NT2/D1 (cell line): ENCODE measurements at regions not wholly inside any gene's neighbourhood (a gene's known extent, or its start where the extent isn't known, plus 50 kb on each side); places are given as distances from the start of the nearest gene placed in this dataset.

Experiments used
- DNase-seq: peaks from one replicate; pipeline ENCODE4 v3.0.0-alpha.2; 2011; ENCODE audit warnings: low read depth, low spot score
- H3K27me3 ChIP-seq: 2 replicates; pipeline ENCODE4 v1.6.0; 2011; ENCODE audit warnings: mild to moderate bottlenecking; ENCODE audit not compliant: insufficient read length, insufficient read depth
- H3K36me3 ChIP-seq: 2 replicates; pipeline ENCODE4 v1.6.1; 2011; ENCODE audit warnings: mild to moderate bottlenecking, low read length, mixed read lengths; ENCODE audit not compliant: insufficient read depth, insufficient read length
- H3K4me1 ChIP-seq: 2 replicates; pipeline ENCODE4 v1.5.1; 2011; ENCODE audit not compliant: insufficient read depth, insufficient read length
- H3K4me3 ChIP-seq: 2 replicates; pipeline ENCODE4 v1.5.1; 2011; ENCODE audit warnings: low read depth; ENCODE audit not compliant: insufficient read length
- H3K9ac ChIP-seq: 2 replicates; pipeline ENCODE4 v1.6.0; 2011; ENCODE audit warnings: low read depth; ENCODE audit not compliant: insufficient read length
- H3K9me3 ChIP-seq: 2 replicates; pipeline ENCODE4 v1.5.1; 2011; ENCODE audit warnings: mild to moderate bottlenecking, low read length; ENCODE audit not compliant: insufficient read depth
- SUZ12 ChIP-seq: IDR thresholded peaks from 2 replicates; pipeline ENCODE4 v1.6.1; 2011; ENCODE audit not compliant: insufficient read length, insufficient read depth; ENCODE audit errors: extremely low read depth
- YY1 ChIP-seq: IDR thresholded peaks from 2 replicates; pipeline ENCODE4 v1.6.1; 2011; ENCODE audit not compliant: insufficient read length, insufficient read depth
- ZNF274 ChIP-seq: IDR thresholded peaks from 2 replicates; pipeline ENCODE4 v1.6.1; 2011; ENCODE audit warnings: mild to moderate bottlenecking, low read depth, low read length

GRCh38 chr5:4699592-4699991, 440.5 kb upstream of the ADAMTS16 start:
- DNase-seq: no peak
- Histone ChIP-seq H3K9ac (no peak overlapping the region), H3K27me3 (no peaks in the 10 kb centered on the region), H3K4me3 (no peak overlapping the region), H3K9me3 (no peaks in the 10 kb centered on the region), H3K36me3 (no peaks in the 10 kb centered on the region), H3K4me1 (no peaks in the 10 kb centered on the region)
- TF ChIP-seq ZNF274: no peak
- no peak for TF ChIP-seq SUZ12
- no peak for TF ChIP-seq YY1

DNA sequence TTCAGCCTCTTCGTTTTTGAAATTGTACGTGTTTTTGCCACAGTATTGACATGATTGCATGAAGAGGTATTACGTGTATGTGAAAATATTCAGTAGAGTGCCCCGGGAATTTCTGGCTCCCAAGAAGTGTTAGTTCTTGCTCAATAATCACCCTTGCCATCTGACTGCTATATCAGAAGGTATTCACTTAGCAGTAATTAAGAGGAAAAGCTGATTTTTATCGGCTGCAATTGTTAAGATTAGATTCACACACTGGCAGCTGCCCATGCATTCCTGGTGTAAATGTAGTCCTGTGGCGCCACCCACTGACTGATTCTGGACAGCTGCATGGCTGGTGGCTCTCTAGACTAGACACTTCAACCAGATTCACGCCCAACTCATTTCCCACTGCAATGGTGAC, 440.1 kb upstream of the ADAMTS16 start:
- Histone ChIP-seq H3K36me3 (no peaks in the 10 kb centered on the region), H3K9me3 (no peaks in the 10 kb centered on the region), H3K4me3 (no peak overlapping the region), H3K4me1 (no peaks in the 10 kb centered on the region), H3K9ac (no peak overlapping the region), H3K27me3 (no peaks in the 10 kb centered on the region)
- DNase-seq: peak; percentile 40
- TF ChIP-seq ZNF274 (no peak), SUZ12 (no peak), YY1 (no peak)

DNA sequence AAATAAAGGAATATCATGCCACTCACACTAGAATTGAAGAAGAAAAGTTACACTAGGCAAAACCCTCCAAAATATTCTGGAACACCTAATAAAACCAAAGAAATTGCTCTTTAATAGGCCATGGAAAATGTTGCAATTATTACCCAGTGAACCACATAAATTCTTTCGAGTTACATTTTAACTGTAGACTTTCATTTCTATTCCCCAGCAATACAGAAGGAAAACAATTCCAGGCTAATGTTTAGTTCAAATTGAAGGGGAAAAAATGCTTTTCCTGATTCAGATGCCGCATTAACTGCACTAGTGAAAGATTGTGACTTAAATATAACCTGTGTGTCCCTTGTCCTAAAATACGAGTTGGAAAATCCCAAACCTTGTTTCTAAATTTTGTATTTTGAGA, 439.3 kb upstream of the ADAMTS16 start:
- no peaks in the 10 kb centered on the region for H3K9me3 ChIP-seq
- DNase-seq: no peak
- no peak overlapping the region for H3K4me3 ChIP-seq
- H3K9ac ChIP-seq: no peak overlapping the region
- no peaks in the 10 kb centered on the region for H3K36me3 ChIP-seq
- TF ChIP-seq YY1 (no peak), SUZ12 (no peak), ZNF274 (no peak)
- H3K27me3 ChIP-seq: no peaks in the 10 kb centered on the region
- H3K4me1 ChIP-seq: no peaks in the 10 kb centered on the region

DNA sequence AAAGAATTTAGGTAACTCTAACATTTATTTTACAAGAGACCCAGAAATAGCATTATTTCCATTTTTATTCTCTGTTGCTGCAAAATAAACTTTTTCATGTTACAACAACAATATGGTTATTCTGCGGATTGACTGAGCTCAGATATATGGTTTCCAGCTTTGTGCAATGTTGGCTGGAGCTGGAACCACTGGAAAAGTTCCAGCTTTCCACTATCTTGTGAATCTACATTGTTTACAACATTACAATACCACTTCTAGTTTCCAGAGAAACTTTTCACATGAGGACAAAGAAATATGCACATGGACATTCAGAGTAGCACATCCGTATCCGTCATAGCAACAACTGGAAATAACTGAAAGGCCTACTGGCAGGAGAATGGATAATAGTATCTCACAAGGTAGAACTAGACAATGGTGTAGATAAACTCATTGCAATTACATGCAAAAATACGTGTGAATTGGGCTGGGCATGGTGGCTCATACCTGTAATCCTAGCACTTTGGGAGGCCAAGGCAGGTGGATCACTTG, 436.1 kb upstream of the ADAMTS16 start:
- H3K9ac ChIP-seq: no peak overlapping the region
- no peaks in the 10 kb centered on the region for H3K36me3 ChIP-seq
- no peaks in the 10 kb centered on the region for H3K4me1 ChIP-seq
- no peaks in the 10 kb centered on the region for H3K27me3 ChIP-seq
- no peak for TF ChIP-seq ZNF274
- no peak for TF ChIP-seq YY1
- no peak for TF ChIP-seq SUZ12
- no peaks in the 10 kb centered on the region for H3K9me3 ChIP-seq
- DNase-seq: no peak
- H3K4me3 ChIP-seq: no peak overlapping the region

DNA sequence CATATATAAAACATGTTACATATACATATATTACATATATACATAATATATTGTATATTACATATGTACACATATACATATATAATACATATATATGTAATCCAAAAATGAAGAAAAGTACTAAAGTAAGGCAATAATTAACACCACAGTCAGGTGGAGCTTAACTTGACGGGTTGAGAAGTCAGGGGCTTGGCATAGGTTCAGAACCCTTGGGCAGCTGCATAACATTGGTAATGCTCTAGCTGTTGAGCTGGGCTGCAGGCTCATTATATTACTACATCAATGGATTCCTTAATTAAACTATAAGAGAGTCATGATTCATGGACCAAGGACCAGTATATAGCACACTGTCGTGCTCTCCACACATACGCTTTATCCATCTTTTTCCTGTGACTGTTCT, 435.2 kb upstream of the ADAMTS16 start:
- no peak overlapping the region for H3K4me3 ChIP-seq
- TF ChIP-seq ZNF274 (no peak), SUZ12 (no peak)
- no peak for DNase-seq
- H3K27me3 ChIP-seq: no peaks in the 10 kb centered on the region
- no peaks in the 10 kb centered on the region for H3K4me1 ChIP-seq
- no peaks in the 10 kb centered on the region for H3K36me3 ChIP-seq
- no peaks in the 10 kb centered on the region for H3K9me3 ChIP-seq
- no peak overlapping the region for H3K9ac ChIP-seq

DNA sequence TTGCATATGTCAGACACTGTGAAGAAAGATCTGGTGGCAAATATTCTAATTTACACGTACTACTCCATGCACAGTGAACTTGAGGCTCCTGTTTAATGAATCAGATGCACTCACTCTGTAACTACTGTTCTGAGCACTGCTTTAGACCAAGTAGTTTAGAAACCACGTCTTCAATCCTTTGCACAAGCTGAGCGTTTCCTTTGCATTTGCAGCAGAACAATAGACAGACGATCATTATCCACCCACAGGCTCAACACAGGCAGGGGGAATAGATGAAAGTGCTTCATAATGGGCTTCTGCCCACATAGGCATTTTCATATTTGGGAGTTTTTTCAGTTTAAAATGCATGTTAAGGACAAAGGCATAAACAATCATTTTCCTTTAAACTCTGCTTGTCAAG, 423.3 kb upstream of the ADAMTS16 start:
- no peak for DNase-seq
- no peak overlapping the region for H3K4me3 ChIP-seq

GRCh38 chr5:4717446-4717845, 422.7 kb upstream of the ADAMTS16 start:
- Histone ChIP-seq H3K36me3 (no peaks in the 10 kb centered on the region), H3K9ac (no peak overlapping the region), H3K4me1 (no peaks in the 10 kb centered on the region), H3K27me3 (no peaks in the 10 kb centered on the region), H3K9me3 (no peaks in the 10 kb centered on the region), H3K4me3 (no peak overlapping the region)
- TF ChIP-seq SUZ12: no peak
- no peak for TF ChIP-seq YY1
- TF ChIP-seq ZNF274: no peak
- DNase-seq: no peak

More for the DNA sequence above, 423.3 kb upstream of the ADAMTS16 start:
- TF ChIP-seq SUZ12 (no peak), YY1 (no peak), ZNF274 (no peak)
- Histone ChIP-seq H3K9me3 (no peaks in the 10 kb centered on the region), H3K4me1 (no peaks in the 10 kb centered on the region), H3K36me3 (no peaks in the 10 kb centered on the region), H3K27me3 (no peaks in the 10 kb centered on the region), H3K9ac (no peak overlapping the region)

DNA sequence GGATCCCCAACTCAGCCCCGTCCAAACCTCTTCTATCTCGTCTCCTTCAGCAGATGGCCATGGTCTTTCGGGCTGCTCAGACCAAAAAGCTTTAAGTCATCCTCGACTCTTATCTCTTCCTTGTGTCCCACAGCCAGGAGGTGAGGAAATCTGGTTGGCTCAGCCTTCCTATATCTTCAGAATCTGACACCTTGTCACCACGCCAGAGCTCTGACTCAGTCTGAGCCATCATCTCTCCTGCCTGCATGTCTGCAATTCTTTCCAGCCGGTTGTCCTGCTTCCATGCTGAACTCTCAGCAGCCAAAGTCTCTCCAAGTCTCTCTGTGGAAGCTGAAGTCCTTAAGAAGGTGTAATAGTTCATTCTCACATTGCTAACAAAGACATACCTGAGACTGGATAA, 419.3 kb upstream of the ADAMTS16 start:
- no peaks in the 10 kb centered on the region for H3K36me3 ChIP-seq
- H3K9me3 ChIP-seq: no peaks in the 10 kb centered on the region
- H3K27me3 ChIP-seq: no peaks in the 10 kb centered on the region
- no peak overlapping the region for H3K9ac ChIP-seq
- TF ChIP-seq YY1 (no peak), SUZ12 (no peak), ZNF274 (no peak)
- H3K4me3 ChIP-seq: no peak overlapping the region
- no peaks in the 10 kb centered on the region for H3K4me1 ChIP-seq
- DNase-seq: no peak
